NT2/D1 (cell line): ENCODE measurements at regions not wholly inside any gene's neighbourhood (a gene's known extent, or its start where the extent isn't known, plus 50 kb on each side); places are given as distances from the start of the nearest gene placed in this dataset.

Source experiments
- DNase-seq: peaks from one replicate; pipeline ENCODE4 v3.0.0-alpha.2; 2011; ENCODE audit warnings: low read depth, low spot score
- H3K27me3 ChIP-seq: 2 replicates; pipeline ENCODE4 v1.6.0; 2011; ENCODE audit warnings: mild to moderate bottlenecking; ENCODE audit not compliant: insufficient read length, insufficient read depth
- H3K36me3 ChIP-seq: 2 replicates; pipeline ENCODE4 v1.6.1; 2011; ENCODE audit warnings: mild to moderate bottlenecking, low read length, mixed read lengths; ENCODE audit not compliant: insufficient read depth, insufficient read length
- H3K4me1 ChIP-seq: 2 replicates; pipeline ENCODE4 v1.5.1; 2011; ENCODE audit not compliant: insufficient read depth, insufficient read length
- H3K4me3 ChIP-seq: 2 replicates; pipeline ENCODE4 v1.5.1; 2011; ENCODE audit warnings: low read depth; ENCODE audit not compliant: insufficient read length
- H3K9ac ChIP-seq: 2 replicates; pipeline ENCODE4 v1.6.0; 2011; ENCODE audit warnings: low read depth; ENCODE audit not compliant: insufficient read length
- H3K9me3 ChIP-seq: 2 replicates; pipeline ENCODE4 v1.5.1; 2011; ENCODE audit warnings: mild to moderate bottlenecking, low read length; ENCODE audit not compliant: insufficient read depth
- SUZ12 ChIP-seq: IDR thresholded peaks from 2 replicates; pipeline ENCODE4 v1.6.1; 2011; ENCODE audit not compliant: insufficient read length, insufficient read depth; ENCODE audit errors: extremely low read depth
- YY1 ChIP-seq: IDR thresholded peaks from 2 replicates; pipeline ENCODE4 v1.6.1; 2011; ENCODE audit not compliant: insufficient read length, insufficient read depth
- ZNF274 ChIP-seq: IDR thresholded peaks from 2 replicates; pipeline ENCODE4 v1.6.1; 2011; ENCODE audit warnings: mild to moderate bottlenecking, low read depth, low read length

DNA sequence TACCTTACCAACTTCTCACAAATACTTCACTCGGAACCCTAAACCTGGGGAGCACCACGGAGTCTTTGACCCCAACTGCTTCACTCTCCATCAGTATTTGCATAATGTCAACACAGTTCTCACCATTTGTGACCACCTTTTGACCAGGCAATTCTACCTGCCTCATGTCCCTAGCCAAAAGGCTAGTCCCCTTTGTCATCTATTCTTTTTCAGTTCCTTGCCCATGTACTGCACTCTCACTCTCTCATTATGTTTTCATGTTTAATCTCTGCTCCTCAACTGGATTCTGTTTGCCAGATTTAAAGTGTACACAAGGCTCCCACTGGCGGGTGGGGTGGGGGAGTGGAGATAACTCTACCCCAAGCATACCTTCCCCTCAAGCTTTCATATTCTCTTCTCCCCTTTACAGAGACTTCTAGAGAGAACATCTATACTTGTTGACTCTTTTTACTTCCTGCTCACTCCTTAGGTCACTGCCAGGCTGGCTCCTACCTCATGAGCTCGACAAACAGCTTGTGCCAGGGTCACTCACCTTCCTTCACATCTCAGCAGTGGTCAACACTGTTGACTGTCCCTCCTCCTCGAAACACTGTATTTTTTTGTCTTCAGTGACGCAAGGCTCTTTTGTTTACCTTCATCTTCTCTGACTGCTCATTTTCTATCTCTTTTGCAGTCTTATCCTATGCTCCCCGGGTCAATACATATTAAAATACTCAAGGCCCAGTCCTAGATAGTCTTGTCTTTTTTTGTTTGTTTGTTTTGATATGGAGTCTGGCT is 88.7 kb upstream of the MAP4K3 start:
- no peaks in the 10 kb centered on the region for H3K36me3 ChIP-seq
- no peak for DNase-seq
- no peaks in the 10 kb centered on the region for H3K27me3 ChIP-seq
- H3K4me1 ChIP-seq: no peaks in the 10 kb centered on the region
- no peak for TF ChIP-seq SUZ12
- no peak for TF ChIP-seq YY1
- TF ChIP-seq ZNF274: no peak
- peaks cover 20% of the 10 kb centered on the region for H3K9me3 ChIP-seq
- no peak overlapping the region for H3K4me3 ChIP-seq
- no peak overlapping the region for H3K9ac ChIP-seq

DNA sequence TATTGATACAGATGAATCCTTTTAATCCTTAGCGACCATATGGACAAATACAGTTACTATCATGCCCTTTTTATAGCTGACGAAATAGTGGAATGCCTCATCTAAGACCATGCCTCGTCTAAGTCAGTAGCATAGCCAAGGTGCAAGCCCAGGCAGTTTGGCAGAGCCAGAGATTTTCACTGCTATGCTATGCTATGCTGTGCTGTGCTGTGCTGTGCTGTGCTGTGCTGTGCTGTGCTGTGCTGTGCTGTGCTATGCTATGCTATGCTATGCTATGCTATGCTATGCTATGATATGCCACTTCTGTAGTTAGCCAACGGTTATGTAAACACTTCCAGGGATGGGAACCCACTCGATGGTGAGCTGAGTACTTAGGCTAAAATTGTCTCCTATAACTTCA is 91.6 kb upstream of the MAP4K3 start:
- DNase-seq: no peak
- H3K27me3 ChIP-seq: no peaks in the 10 kb centered on the region
- H3K9me3 ChIP-seq: peaks cover 9% of the 10 kb centered on the region; the same call in 1 of the 2 replicates
- H3K9ac ChIP-seq: no peak overlapping the region
- H3K36me3 ChIP-seq: no peaks in the 10 kb centered on the region
- no peak overlapping the region for H3K4me3 ChIP-seq
- no peaks in the 10 kb centered on the region for H3K4me1 ChIP-seq
- TF ChIP-seq SUZ12: no peak
- no peak for TF ChIP-seq YY1
- no peak for TF ChIP-seq ZNF274

DNA sequence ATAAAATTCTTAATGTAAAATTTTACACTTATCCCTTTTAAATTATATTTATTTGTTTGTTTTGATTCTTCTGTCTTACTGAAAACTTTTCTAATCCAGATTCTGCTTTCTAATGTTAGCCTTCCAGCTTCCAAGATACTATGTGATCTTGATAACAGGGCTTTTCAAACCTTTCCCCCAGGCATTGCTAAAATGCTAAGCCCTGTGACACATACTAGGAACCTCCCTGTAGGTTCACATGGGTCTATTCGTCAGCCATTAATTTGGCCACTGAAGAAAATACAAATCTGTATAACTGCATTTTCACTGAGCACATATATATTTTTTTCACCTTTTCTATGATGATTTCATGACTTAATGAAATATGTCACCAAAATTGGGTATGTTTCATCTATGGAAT is 92.8 kb upstream of the MAP4K3 start:
- DNase-seq: no peak
- Histone ChIP-seq H3K4me3 (no peak overlapping the region), H3K27me3 (no peaks in the 10 kb centered on the region), H3K9ac (no peak overlapping the region), H3K4me1 (no peaks in the 10 kb centered on the region), H3K9me3 (peaks cover 9% of the 10 kb centered on the region; the same call in 1 of the 2 replicates), H3K36me3 (no peaks in the 10 kb centered on the region)
- TF ChIP-seq ZNF274 (no peak), YY1 (no peak), SUZ12 (no peak)

DNA sequence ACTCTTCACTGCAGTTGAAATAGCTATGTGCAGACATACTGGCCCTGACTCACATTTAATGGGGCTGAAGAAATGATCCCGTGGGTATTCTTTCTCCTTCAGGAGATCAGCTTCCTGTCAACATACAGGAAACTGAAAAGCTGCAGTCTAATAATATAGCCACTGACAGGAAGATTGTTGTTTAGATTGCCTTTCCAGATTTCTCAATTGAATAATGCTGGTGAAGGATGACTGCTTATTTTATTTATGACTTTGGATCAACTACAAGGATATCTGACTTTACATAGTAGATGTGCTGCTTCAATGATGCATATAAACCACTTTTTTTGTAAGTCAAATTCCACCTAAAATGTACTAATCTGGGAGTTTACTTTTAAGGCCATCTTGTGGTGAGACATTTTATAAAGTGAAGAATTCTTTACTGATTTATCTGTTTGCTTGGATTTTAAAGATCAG is 93.4 kb upstream of the MAP4K3 start:
- Histone ChIP-seq H3K9ac (no peak overlapping the region), H3K9me3 (peaks cover 9% of the 10 kb centered on the region; the same call in 1 of the 2 replicates), H3K36me3 (no peaks in the 10 kb centered on the region), H3K4me3 (no peak overlapping the region), H3K27me3 (no peaks in the 10 kb centered on the region), H3K4me1 (no peaks in the 10 kb centered on the region)
- DNase-seq: no peak
- TF ChIP-seq SUZ12: no peak
- no peak for TF ChIP-seq ZNF274
- no peak for TF ChIP-seq YY1

DNA sequence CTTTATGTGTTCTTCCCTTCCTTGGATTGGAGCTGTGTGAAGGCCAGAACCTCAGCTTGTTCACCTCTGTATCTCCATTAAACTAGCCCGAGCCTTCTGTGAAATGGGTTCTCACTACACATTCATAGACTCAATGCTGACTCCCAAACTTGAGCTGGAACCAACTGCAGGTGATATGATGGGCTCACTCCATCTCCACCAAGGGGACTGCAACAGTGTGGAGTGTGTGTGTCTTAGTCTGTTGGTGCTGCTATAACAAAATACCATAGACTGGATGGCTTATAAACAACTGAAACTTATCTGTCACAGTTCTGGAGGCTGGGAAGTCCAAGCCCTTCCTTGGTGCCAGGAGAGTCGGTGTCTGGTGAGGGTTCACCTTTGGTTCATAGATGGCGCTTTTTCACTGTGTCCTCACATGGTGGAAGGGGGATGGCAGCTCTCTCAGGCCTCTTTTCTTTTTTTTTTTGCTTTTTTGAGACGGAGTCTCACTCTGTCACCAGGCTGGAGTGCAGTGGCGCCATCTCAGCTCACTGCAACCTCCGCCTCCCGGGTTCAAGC is 94.2 kb upstream of the MAP4K3 start:
- Histone ChIP-seq H3K4me1 (no peaks in the 10 kb centered on the region), H3K9me3 (peaks cover 9% of the 10 kb centered on the region; the same call in 1 of the 2 replicates), H3K36me3 (no peaks in the 10 kb centered on the region), H3K27me3 (no peaks in the 10 kb centered on the region), H3K9ac (no peak overlapping the region), H3K4me3 (no peak overlapping the region)
- TF ChIP-seq ZNF274: no peak
- DNase-seq: no peak

DNA sequence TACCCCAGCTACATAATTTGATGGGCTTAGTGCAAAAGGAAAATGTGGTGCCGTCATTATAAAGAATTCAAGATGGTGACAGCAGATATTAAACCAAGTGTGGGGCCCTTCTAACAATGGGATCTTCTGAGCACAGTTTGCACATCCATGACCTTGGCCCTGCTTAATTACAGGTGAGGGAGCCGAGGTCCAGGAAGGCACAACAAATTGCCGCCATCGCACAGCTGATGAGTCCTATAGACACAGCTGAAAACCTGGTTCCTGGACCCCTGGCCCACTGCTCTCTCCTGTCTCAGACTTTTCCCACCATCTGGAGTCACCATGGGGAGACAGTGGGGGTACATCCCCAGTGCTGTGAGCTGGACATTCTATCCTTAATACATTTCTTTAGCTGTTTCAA is 95.8 kb upstream of the MAP4K3 start:
- DNase-seq: no peak
- Histone ChIP-seq H3K36me3 (no peaks in the 10 kb centered on the region), H3K9ac (no peak overlapping the region), H3K4me1 (no peaks in the 10 kb centered on the region), H3K27me3 (no peaks in the 10 kb centered on the region), H3K4me3 (no peak overlapping the region), H3K9me3 (peaks cover 9% of the 10 kb centered on the region; the same call in 1 of the 2 replicates)
- TF ChIP-seq SUZ12 (no peak), YY1 (no peak)

DNA sequence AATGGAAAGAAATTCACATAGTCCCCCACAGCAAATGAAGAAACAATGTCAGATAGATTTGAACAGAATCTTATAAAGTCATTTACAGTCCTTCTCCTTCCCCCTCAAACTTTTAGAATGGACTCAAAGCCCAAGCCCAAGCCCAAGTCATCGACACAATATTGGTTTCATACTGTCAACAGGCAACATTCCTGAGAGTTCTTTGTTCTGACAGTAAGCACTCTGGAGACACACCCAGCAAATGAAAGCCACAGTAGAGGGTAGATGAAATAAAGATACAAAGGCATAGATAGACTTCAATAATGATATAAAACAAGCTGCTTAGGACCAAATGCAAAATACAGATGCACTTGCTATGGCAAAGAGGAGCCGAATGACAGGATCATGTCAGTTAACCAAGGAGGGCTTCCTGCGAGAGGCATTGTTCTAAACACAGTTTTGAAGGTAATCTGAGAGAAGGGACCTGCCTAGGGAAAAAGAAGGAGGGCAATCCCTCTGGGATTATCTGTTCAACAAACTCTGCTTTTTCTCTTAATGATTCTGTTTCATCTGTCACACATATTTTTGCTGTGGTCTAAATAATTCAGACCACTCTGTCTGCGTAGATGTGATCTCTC is 97.1 kb upstream of the MAP4K3 start:
- Histone ChIP-seq H3K27me3 (no peaks in the 10 kb centered on the region), H3K4me1 (no peaks in the 10 kb centered on the region), H3K36me3 (no peaks in the 10 kb centered on the region), H3K9ac (no peak overlapping the region), H3K4me3 (no peak overlapping the region), H3K9me3 (peaks cover 9% of the 10 kb centered on the region; the same call in 1 of the 2 replicates)
- no peak for DNase-seq
- TF ChIP-seq SUZ12 (no peak), ZNF274 (no peak), YY1 (no peak)
